Islet precursor cell (in vitro differentiated cells): ENCODE measurements at regions not wholly inside any gene's neighbourhood (a gene's known extent, or its start where the extent isn't known, plus 50 kb on each side); places are given as distances from the start of the nearest gene placed in this dataset.
"Not testable (repeated sequence)": the region's sequence is repeated elsewhere in the genome, so short reads cannot be mapped to it uniquely, and the experiment has no call there.

Experiments used
- DNase-seq: peaks from one replicate; pipeline ENCODE4 v3.0.0-alpha.2; 2018

GRCh38 chr3:81277853-81278252 lies 483.6 kb downstream of the GBE1 start:
- no peak for DNase-seq

DNA sequence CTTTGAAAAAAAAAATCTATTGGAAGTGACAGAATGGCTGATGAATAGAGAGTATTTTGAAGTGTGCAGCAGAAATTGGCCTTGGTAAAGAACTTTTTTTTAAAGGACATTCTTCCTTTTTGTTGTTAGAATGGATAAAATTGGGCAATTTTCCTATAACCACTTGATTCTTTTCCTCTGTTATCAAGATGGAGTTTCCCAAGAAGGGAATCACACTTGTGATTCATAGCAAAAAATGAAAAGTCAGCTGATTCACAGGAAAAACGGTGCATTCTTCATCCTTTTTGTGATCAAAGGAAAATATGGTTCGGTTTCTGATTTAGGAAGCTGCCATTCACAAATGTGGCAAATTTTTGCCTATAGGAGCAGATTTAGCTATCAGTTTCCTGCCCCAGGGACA lies 486.8 kb downstream of the GBE1 start:
- no peak for DNase-seq

GRCh38 chr3:81270603-81271379 lies 490.7 kb downstream of the GBE1 start:
- no peak for DNase-seq

DNA sequence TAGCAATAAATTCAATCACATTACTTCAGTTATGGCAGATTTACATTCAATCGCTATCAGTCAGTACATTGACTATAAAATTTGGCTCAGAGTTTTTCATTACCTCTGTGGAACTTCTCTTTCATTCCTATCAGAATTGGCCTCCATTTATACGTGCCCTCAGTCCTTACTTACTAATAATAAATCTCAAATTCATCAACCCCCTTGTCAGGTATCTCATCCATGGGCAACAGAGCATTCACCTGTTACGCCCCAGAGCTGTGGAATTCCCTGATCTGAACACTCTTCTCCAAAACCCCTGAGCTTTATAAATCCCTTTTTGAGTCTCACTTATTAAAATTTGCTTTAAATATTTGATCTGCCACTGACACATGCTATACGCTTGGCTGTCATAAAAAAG lies 492.9 kb downstream of the GBE1 start:
- DNase-seq, result no peak

- no peak for DNase-seq
Measured at GRCh38 chr3:81261996-81262395, 499.4 kb downstream of the GBE1 start.

DNA sequence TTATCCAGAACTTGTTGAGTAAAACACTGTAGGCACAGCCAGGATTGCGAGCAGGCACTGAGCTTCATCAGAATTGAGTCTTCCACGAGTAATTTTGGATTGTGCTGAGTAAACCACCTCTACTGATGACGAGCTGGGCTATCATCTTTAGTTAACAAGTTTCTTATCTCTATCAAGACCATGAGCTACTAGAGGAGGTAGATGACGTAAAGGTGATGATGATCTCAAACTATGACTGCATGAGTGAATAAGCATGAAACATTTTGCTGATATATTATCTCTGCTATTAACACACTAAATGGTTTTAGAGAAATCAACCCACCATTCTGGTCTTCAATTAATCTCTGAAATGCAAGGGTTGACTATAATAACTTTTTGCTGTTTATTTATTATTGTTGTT lies 506.0 kb downstream of the GBE1 start:
- no peak for DNase-seq

GRCh38 chr3:81251096-81251495 lies 510.3 kb downstream of the GBE1 start:
- DNase-seq, result no peak

DNA sequence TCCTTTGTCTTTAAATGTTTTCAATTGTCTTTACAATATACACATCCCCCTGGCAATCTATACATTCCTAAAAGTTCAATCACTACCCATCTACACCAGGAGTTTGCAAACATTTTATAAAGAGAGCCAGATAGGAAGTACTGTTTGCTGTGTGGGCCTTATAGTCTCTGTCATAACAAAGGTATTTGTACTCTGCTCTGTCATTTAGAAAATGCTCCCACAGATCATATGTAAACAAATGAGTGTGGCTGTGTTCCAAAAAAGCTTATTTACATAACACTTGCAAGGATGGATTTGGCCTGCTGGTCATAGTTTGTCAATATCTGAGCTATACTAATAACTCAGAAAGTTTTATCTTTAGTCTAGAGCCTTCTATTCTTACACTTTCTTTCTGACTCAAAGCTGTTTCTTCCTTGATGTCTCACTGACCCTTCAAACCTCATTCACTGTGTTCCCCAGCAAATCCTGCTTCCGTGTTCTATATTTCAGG lies 511.9 kb downstream of the GBE1 start:
- no peak for DNase-seq

- DNase-seq, result no peak
Measured at GRCh38 chr3:81245501-81245900, 515.9 kb downstream of the GBE1 start.

DNA sequence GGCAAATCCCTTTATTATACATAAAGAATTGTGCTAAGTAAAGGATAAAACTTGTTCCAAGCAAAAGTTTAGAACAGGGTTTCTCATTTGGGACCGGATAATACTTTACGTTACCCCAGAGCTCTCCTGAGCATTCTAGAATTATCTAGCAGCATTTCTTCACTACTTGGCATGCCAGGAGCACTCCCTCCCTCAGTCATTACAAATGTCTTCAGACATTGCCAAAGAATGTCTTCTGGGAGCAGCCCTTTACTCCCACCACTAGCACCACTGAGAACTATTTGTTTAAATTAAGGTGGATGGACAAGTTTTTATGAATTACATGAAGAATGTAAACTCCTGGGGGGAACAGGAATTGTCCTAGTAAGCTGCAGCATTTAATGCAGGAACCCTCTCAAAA lies 516.4 kb downstream of the GBE1 start:
- DNase-seq, result no peak

- DNase-seq, result no peak
Measured at GRCh38 chr3:81244231-81244630, 517.2 kb downstream of the GBE1 start.

DNA sequence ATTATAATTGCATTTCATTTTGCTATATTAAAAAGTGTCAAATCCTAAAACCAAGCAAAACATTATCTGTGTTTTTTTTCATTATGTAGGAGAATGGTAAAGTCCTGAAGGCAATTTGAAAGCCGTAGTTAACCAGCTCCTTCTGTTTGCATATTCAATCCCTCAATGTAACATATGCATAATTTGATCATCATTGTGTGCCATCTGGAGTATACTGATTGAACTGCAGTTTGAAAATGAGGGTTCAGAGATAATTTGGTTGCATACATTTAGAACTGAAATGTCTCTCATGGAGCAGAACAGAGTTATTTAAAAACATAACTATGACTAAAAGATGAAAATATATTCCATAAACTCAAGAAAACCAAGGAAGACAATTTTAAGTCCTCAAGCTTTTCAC lies 518.6 kb downstream of the GBE1 start:
- no peak for DNase-seq

DNA sequence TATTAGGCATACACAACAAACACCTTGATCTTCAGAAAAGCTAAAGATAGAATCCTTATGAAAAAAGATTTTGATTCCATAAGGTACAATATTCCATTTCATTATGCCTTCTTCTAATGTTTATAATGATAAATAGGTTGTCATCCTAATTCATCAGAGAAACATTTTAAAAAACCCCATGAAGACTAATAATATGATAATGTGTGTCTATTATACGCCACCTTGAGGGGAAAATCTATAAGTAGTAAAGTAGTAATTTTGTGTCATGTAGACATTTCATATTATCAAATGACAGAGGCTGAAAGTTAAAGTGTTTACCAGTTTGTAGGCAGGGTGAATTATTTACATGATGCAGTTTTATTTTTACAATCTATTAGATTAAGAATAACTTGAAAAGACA lies 524.3 kb downstream of the GBE1 start:
- no peak for DNase-seq

DNA sequence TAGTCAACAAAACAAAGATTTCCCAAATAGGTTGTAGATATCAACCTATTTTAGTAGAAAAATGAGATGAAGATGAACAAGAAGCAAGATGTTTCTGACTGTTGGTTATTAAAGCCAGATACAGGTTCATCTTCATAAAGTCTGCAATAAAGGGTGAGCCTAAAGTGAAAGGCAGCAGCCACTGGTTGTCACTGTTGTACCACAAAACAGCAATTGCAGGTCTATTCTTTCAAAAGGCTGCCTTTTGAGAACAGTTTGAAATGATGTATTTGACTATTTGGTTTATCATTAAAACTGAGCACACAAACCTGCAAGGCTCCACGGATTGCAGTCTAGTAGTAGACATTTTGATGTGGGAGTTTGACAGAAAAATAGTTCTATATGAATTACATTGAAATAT lies 543.4 kb downstream of the GBE1 start:
- DNase-seq, result no peak

- DNase-seq, result no peak
Measured at GRCh38 chr3:81217101-81217500, 544.3 kb downstream of the GBE1 start.

DNA sequence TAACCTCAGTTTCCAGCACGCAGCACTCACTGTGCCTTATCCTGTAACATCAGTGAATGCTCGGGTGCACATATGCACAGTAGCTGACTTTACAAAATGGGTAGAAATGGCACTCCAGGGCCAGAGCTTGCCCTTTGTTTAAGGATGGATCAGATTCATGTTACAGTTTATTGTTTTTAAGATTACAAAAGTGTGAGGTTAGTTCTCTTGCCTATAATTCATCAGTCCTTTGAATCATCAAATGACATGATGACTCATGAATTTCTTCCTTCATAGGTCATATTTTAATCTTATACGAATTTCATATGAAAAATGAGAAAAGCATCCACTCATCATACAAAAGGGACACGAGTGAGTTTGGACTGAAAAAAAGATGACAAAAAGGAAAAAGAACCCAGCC lies 545.3 kb downstream of the GBE1 start:
- no peak for DNase-seq

- no peak for DNase-seq
Measured at GRCh38 chr3:81214631-81215030, 546.8 kb downstream of the GBE1 start.

DNA sequence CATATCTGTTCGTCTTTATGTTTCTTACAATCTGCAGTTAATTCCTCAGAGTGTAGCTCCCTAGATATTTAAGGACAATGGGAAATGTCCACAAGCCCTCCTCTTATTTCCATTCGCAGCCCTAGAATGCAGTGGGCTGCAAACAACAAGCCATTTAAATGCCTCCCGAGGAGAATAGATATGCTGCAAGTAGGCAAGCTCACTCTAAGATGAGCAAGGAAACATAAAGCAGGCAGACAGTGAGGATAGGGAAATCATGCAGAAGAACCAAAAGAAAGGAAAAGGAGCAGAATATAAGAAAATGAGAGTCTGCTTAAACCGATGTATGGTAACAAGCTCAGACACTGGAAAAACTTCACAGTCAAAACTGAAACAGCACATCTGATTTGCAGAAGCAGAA lies 561.9 kb downstream of the GBE1 start:
- no peak for DNase-seq

DNA sequence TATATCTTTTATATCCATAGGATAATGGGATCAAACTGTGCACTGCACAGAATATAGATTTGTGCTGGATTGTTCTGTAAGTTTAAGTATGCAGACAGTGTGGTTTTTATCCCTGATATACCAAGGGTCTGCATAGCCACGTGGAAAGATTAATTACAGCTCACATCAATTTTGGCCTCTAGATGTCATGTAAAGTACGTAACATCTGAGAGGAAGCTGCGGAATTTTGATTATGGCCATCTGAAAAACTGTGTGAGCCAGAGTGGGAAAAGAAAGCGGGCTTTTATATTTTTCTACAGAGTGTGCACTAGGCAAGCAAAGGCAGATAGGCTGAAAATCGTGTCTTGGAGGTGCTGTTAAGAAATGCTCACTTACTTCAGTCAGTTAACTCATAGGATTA lies 562.7 kb downstream of the GBE1 start:
- DNase-seq, result no peak

- no peak for DNase-seq
Measured at GRCh38 chr3:81198216-81198615, 563.2 kb downstream of the GBE1 start.

DNA sequence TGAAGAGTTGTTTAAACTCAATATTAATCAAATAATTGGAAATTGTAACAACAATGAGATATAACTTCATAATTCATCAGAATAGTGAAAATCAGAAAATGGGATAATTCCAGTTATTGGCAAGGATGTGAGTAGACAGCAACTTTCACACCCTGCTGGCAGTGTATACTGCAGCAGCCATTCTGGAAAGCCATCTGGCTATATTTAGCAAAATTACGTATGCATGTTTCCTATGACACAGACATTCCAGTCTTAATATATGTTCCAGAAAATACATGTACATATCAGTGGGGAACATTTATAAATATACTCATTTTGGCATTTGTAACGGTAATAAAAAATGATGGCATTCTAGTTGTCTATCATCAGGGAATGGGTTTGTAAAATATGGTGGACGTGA lies 564.1 kb downstream of the GBE1 start:
- DNase-seq, result no peak

DNA sequence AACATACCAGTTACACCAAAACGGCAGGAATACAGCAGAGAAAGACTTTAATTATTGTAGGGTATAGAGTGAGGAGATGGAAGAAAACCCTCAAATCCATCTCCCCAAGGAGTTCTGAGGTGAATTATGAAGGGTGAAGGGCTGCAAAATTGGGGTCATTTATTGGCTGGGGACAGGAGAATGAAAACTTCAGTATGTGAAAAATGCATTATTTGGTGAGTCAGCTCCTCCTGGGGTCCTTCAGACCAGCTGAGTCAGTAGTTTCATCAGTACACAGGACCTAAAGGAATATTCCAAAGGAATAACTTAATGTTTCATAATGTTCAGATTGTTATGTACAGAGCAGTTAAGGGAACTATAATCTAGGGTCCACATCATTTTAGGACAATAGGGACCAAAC lies 566.0 kb downstream of the GBE1 start:
- no peak for DNase-seq

DNA sequence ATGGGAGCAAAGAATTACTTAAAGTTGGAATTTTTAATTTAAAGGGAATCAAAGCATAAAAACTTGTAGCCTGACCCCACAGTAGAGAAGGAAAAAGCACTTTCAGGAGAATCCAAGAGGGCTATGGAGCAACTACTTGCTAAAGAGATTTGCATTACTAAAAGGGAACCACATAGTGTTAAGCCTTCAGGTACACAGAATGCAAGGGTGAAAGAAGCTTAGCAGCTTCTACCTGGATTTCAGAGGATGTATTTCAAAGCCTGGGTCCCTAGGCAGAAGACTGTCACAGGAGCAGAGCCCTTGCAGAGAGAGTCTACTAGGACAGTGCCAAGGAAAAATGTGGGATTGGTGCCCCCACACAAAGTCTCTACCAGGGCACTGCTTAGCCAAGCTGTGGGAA lies 575.0 kb downstream of the GBE1 start:
- DNase-seq, result no peak

- DNase-seq, result not testable (repeated sequence)
Measured at GRCh38 chr3:81182086-81182875, 579.2 kb downstream of the GBE1 start.
